GM21526 (cell line): ENCODE measurements at regions not wholly inside any gene's neighbourhood (a gene's known extent, or its start where the extent isn't known, plus 50 kb on each side); places are given as distances from the start of the nearest gene placed in this dataset.

Experiments used
- ATAC-seq: cut with Tn5 transposase; IDR thresholded peaks from one replicate; pipeline ENCODE4 v1.9.1; 2021; ENCODE audit warnings: moderate library complexity; ENCODE audit not compliant: unreplicated experiment, low FRiP score

- ATAC-seq: no peak
Observed at GRCh38 chr12:90067791-90068190, 359.2 kb upstream of the ATP2B1 start.

GRCh38 chr12:90064852-90065801 is 356.5 kb upstream of the ATP2B1 start:
- ATAC-seq: no peak

GRCh38 chr12:90062799-90063198 is 354.2 kb upstream of the ATP2B1 start:
- no peak for ATAC-seq

GRCh38 chr12:90061809-90062208 is 353.2 kb upstream of the ATP2B1 start:
- ATAC-seq: no peak

- no peak for ATAC-seq
Observed at GRCh38 chr12:90060031-90060430, 351.4 kb upstream of the ATP2B1 start.

GRCh38 chr12:90058704-90059103 is 350.1 kb upstream of the ATP2B1 start:
- ATAC-seq: no peak

GRCh38 chr12:90055071-90055470 is 346.4 kb upstream of the ATP2B1 start:
- no peak for ATAC-seq

GRCh38 chr12:90048918-90049317 is 340.3 kb upstream of the ATP2B1 start:
- ATAC-seq: no peak

GRCh38 chr12:90045559-90045958 is 336.9 kb upstream of the ATP2B1 start:
- no peak for ATAC-seq

GRCh38 chr12:90044069-90044468 is 335.4 kb upstream of the ATP2B1 start:
- ATAC-seq: no peak

GRCh38 chr12:90042920-90043641 is 334.4 kb upstream of the ATP2B1 start:
- ATAC-seq: no peak

- ATAC-seq: no peak
Observed at GRCh38 chr12:90038289-90038688, 329.7 kb upstream of the ATP2B1 start.

- no peak for ATAC-seq
Observed at GRCh38 chr12:90037740-90038139, 329.1 kb upstream of the ATP2B1 start.

GRCh38 chr12:90036637-90037036 is 328.0 kb upstream of the ATP2B1 start:
- ATAC-seq: no peak

- no peak for ATAC-seq
Observed at GRCh38 chr12:90030726-90031125, 322.1 kb upstream of the ATP2B1 start.

GRCh38 chr12:90029317-90029716 is 320.7 kb upstream of the ATP2B1 start:
- no peak for ATAC-seq

- no peak for ATAC-seq
Observed at GRCh38 chr12:90028635-90029051, 320.0 kb upstream of the ATP2B1 start.

- no peak for ATAC-seq
Observed at GRCh38 chr12:90027889-90028634, 319.4 kb upstream of the ATP2B1 start.

GRCh38 chr12:90027041-90027440 is 318.4 kb upstream of the ATP2B1 start:
- no peak for ATAC-seq

- ATAC-seq: no peak
Observed at GRCh38 chr12:90026516-90026915, 317.9 kb upstream of the ATP2B1 start.

GRCh38 chr12:90024262-90024661 is 315.6 kb upstream of the ATP2B1 start:
- ATAC-seq: no peak
